Renal pelvis (tissue), 1 donor: ENCODE measurements at regions not wholly inside any gene's neighbourhood (a gene's known extent, or its start where the extent isn't known, plus 50 kb on each side); places are given as distances from the start of the nearest gene placed in this dataset.
A peak's percentile ranks its signal among the peaks of the same experiment; 100 is the strongest.

Experiments
- DNase-seq: peaks from one replicate; pipeline ENCODE4 v3.0.0-alpha.2; 2013

DNA sequence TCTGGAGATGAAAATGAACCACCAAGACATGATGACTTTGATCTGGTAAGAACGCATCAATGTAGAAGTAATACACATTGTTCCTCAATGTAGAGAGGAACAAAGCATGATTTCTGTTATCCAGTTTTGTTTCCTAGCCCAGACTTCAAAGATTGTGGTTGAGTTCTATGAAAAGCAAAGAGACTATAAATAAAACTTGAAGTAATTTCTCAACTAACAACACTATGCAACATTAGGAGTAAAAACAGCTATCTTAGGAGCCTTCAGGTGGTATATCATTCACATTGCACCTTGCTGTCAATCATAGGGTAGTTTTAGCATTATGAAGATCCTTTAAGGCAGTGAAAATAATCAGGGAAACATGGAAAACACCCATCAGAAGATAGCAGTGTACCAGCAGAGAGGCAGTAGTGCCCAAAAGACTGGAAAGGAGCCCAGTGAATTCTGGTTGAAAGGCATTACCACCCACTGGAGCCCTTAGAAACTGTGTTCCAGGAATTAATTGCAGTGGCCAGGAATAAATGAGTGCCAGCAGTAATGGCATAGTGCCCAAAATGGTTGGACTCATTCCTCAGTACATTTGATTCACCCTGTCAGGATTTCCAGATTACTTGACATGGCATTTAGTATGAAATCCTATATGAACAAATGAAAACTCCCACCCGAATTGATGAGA, 300.7 kb upstream of the CXXC4 start:
- DNase-seq: no peak

DNA sequence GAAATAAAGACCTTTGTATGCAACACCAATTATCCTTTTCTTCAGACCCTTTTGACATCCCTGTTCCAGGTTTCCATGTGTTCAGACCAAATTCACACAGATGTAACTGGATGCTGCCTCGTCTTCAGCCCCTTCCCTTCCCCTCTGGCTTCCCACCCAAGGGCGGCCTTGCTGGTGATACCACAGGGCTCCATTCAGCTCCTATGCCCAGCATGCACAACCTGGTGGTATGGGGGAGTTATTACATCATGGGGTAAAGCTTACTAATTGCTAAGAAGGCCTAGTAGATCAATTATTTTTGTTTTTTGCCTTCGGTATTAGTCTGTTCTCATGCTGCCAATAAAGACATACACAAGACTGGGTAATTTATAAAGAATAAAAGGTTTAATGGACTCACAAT, 317.0 kb upstream of the CXXC4 start:
- DNase-seq: no peak

DNA sequence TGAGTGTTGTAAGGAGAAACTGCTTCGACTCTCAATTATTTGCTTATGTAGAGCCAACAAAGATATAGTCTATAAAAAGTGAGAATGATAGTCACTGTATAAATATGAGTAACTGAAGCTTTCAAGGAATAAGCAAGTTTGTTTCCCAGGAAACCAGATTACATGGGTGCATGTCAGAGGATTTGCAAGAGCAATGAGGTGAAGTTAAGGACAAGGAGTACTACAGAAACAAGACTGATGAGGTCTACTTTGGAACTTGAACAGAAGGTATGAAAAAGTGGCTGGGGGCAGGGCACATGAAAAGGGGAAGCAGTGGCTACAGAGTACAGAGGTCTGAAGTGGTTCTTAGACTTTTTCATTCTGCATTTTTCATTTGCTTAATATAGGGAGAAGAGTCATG, 321.0 kb upstream of the CXXC4 start:
- DNase-seq: no peak

GRCh38 chr4:104818579-104818978, 323.9 kb upstream of the CXXC4 start:
- DNase-seq: no peak

DNA sequence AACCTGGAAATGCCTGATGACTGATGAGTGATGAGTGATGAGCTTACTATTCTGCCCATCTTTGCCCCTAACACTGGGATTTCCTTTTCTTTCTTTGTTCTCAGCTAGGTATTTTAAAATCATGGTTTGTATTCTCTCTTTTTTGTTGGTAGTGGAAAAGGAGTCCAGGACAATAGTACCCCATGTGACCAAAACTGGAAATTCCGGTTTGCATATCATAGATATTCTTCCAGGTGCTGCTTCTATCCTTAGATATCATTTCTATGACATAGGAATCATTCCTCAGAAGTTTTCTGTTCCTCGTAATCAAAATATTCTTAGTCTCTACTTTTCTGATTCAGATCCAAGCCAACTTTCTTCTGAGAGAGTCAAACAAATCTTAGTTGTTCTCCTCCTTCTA, 320.5 kb upstream of the TET2 start:
- no peak for DNase-seq

- no peak for DNase-seq
Observed at GRCh38 chr4:104829761-104830160, 316.9 kb upstream of the TET2 start.

GRCh38 chr4:104848597-104849225, 298.0 kb upstream of the TET2 start:
- no peak for DNase-seq

- DNase-seq: no peak
Observed at GRCh38 chr4:104859601-104860237, 287.0 kb upstream of the TET2 start.

DNA sequence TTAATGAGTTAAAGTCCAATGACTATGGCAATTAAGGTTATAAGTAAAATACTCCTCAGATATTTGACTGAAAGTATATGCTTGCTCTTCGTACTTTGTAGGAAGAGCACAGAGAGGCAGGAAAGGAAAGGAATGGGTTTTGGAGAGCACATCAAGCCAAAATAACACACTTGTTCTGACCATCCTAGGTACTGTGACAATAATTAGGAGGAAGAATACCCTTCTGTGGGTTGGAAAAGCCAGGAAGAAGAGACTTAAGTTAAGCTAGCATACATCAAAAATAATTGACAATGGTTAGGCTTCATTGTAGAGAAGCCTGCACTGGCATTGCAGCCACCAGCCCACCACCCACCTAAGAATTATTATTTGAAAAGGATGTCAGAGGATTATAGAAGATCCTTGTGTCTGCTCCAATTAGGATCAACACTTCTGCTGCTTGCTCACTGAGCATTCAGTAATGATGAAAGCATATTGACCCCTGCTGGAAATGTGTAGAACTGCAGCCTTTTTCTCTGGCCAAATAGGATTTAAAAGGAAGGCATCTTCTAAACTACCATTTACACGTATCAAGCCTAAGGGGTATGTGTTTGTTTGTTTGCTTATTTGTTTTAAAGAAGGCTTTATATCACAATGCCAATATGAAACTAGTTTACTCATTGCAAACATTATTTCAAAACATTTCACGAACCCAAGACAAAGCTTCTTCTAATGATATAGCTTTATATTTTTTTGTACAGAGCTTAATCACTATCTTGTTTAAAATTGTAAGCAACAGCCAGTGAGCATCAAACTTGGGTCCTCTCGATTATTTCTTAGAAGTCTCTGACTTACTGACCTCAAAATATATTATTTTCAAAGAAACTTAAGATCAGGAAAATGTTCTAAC, 286.2 kb upstream of the TET2 start:
- DNase-seq: peak; percentile 70

DNA sequence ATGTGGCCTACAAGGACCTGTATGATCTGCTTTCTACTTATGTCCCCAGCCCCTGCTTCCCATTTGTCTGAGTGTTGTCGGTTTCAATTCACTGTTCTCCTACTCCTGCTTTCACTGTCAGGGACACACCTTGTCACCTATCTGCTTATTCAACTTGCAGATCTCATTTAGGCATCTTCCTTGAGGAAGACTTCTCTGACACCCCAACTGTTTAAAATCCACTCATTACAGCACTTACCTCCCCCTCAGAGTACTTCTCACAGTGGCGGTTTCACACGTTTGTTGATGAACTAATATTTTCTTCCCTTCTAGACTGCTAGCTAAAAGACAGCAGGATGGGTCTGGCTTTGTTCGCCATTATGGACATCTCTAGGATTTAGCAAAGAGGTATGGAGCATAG, 279.9 kb upstream of the TET2 start:
- DNase-seq: no peak

DNA sequence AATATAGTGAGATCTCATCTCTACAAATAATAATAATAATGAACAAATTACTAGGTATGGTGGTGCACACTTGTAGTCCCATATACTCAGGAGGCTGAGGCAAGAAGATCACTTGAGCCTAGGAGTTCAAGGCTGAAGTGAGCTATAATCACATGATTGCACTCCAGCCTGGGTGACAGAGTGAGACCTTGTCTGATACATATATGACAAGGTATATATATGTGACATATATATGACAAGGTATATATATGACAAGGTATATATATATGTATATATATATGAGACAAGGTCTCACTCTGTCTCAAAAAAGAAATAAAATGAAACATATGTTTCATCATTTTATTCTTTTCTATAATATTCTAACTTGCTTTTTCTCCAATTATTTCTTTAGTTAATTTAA, 278.1 kb upstream of the TET2 start:
- DNase-seq: no peak

- DNase-seq: no peak
Observed at GRCh38 chr4:104868958-104869357, 277.7 kb upstream of the TET2 start.

DNA sequence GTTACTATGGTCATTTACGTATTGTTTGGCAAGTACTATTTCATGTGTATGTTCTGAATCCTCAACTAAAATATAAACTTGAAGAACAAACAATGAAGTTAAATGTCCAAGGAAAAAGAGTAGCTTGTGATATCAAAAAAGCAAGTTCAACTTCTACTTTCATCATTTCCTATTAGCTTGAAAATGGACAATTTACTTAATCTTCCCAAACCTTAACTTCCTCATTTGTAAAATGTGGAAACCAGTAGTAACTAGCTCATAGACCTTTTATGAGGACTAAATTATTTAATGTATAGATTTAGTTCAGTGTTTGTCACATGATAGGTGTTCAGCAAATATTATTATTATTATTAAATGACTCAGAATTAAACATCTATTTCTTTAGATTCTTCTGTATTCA, 276.8 kb upstream of the TET2 start:
- no peak for DNase-seq

DNA sequence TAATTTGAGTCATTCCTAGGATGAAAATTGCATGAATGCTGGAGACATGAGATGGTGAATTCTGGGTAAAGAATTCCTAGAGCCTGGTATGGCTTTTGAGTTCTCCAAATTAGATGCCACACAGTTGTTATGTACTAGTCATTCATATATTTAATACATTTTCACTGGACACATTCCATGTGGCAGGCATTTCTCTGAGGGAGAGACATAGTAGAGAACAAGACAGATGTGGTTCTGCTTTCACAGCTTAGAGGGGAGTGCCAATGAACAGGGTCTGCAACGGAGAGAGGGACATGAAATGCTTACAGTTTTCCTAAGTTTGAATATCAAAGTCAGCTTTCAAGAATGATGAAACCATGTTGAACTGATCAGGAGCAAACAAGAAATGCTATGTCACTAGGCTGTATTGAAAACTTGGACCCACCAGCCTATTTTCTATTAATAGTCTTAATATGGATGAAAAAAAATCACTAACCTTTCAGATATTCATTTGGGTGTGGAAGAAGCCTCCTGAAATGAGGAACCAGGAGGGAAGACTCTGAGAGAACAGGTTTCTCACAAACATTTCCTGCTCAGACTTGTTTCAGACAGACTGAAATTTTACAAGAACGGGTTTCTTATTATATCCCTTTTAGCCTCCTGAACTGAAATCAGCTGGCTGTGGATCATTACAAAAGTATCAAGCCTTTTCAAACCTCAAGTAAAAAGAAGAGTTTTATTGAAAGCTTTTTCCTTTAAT, 276.0 kb upstream of the TET2 start:
- no peak for DNase-seq

DNA sequence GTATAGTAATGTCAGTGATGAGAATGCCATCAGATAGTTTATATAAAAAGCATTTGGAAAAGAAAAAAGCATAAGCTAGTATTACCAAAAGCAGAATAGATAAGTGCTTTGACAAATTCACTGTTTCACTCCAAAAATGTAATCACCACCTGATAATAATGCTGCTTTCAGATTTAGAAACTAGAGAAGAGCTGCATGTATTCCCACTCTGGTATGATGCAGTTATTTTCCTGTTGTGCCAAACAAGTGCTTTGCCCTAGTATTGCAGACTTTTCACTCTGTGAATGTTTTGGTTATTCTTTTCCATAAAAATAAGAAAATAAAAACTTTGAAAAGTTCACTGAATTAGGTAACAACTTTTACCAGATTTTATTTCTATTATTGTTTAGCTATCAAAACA, 267.7 kb upstream of the TET2 start:
- DNase-seq: no peak

DNA sequence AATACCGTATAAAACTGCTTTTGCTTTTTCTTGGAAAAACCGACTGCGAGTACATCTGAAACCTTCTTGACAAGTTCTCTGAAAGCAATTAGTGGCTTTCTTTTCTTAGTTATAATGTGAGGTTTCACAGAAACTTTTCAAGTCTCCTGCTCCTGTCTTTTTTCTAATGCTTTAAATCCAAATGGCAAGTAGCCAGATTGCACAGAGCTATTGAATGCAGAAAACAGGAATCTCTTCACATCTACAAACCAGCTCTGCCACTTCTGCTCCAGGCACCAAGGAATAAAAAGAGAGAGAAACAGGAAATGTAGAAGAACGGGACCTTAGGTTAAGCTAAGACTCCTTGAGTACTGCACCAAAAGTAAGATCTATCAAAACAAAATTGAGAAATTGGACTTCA, 267.3 kb upstream of the TET2 start:
- DNase-seq: no peak

- no peak for DNase-seq
Observed at GRCh38 chr4:104879854-104880253, 266.8 kb upstream of the TET2 start.

DNA sequence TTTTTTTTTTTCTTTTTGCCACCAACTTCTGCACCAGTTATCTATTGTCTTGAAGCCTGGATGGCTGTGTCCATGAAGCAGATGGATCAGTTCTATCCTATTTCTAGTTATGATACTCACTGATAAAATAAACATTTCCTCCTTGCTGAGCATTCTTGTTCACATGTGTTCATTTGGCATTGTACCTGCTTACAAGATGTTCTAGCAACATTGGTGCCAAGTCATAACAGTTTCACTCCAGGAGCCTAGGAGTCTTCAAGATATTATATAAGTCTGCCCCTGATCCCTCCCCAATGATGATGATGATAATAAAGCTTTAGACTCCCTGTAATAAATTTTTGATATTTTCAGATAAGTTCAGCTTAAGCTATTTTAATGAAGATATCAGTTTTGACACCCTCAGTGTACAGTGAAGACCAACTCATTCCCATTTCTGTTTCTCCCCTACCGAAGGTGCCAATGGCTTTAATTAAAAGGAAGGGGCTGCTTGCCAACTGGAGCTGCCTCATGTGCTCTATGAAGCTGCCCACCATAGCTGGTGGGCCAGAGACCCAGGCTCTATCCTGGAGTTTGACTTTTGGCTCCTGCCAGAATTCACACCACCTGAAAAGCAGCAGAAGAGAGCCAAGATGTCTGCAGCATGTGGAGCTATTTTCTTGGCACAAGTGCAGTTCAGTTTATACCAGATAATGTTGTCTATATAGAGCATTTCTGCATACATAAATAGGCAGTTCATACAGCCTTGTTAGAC, 265.4 kb upstream of the TET2 start:
- DNase-seq: no peak

DNA sequence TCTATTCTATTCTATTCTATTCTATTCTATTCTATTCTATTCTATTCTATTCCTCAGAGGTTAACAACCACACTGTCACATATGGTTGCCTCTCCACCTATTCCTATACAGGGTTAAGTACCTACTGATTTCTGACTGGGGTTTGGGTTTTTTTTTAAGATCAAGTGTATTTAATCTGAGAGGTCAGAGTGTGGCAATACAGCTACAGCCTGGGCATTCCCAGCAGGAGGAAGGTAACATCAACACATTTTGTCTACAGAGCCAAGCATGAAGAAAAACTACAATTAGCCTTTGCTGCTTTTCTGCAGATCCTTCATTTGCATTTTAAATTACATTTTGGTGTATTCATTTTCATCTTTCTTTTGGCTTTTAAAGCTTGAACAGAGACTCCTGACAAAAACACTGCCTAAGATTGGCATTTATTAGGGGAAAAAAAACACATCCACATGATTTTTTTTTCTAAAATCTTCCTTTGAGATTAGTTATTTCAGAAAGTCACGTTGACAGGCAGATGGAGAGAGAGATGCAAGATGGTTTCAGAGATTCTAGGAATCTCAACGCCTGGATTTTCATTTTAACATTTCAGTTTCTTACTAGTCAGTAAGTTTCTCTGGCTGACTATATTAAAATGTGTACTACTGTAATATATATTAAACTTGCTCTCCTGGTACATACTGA, 255.9 kb upstream of the TET2 start:
- DNase-seq: no peak
